ENCODE measurements at regions not wholly inside any gene's neighbourhood (a gene's known extent, or its start where the extent isn't known, plus 50 kb on each side); places are given as distances from the start of the nearest gene placed in this dataset.

- TF ChIP-seq MXI1 (IDR thresholded peaks at IDR 0.05; ENCODE audit: low read depth, low read length) (no peak), USF1 (IDR thresholded peaks at IDR 0.05; ENCODE audit: borderline replicate concordance, extremely low read length, insufficient read depth, low read depth, low read length) (no peak), CTCF (IDR thresholded peaks at IDR 0.05 in 2 of 3, conservative IDR thresholded peaks at IDR 0.05 in 1 of 3; ENCODE audit: control insufficient read depth in 2 of 3, extremely low read depth in 1 of 3, insufficient read depth in 1 of 3, low read depth in 3 of 3, low read length in 3 of 3) (no peak), POLR2AphosphoS5 (IDR thresholded peaks at IDR 0.05; ENCODE audit: low read length) (no peak), USF2 (IDR thresholded peaks at IDR 0.05; ENCODE audit: borderline replicate concordance, low read depth, low read length) (no peak), ZNF24 (IDR thresholded peaks at IDR 0.05) (no peak), FOXM1 (IDR thresholded peaks at IDR 0.05; ENCODE audit: low read depth, low read length) (no peak), DPF2 (IDR thresholded peaks at IDR 0.05) (no peak), TAF1 (IDR thresholded peaks at IDR 0.05; ENCODE audit: borderline replicate concordance, low read depth, low read length) (no peak), IKZF1 (conservative IDR thresholded peaks at IDR 0.05) (no peak)
Observed at GRCh38 chr20:5686384-5687105, 63.7 kb upstream of the SHLD1 start.

Measured in GM12878 (cell line).